A673 (cell line): ENCODE measurements at regions not wholly inside any gene's neighbourhood (a gene's known extent, or its start where the extent isn't known, plus 50 kb on each side); places are given as distances from the start of the nearest gene placed in this dataset.

ENCODE experiments used
- BruUV-seq: library from RNA; stranded (reverse); fragments of 400-500 nt; replicated peaks from 2 replicates; lab custom pipeline; 2021; lab: Mats Ljungman, UMichigan
- CTCF ChIA-PET: fragments of 300-600 bp; sonication (Branson Sonifier 250); formaldehyde crosslinking; loops from one replicate; lab custom pipeline; 2022; ENCODE audit warnings: antibody characterized with exemption; lab: Charles Lee
- POLR2A ChIA-PET: fragments of 300-600 bp; sonication (Branson Sonifier 250); formaldehyde crosslinking; loops from one replicate; lab custom pipeline; 2022; ENCODE audit warnings: antibody characterized with exemption; ENCODE audit not compliant: low non-redundant PET; lab: Charles Lee
- DNase-seq: peaks from one replicate; pipeline ENCODE4 v3.0.0-alpha.2; 2015; ENCODE audit warnings: low spot score
- H3K27ac ChIP-seq: fragments of 200-600 bp; sonication (generic); 2 replicates; pipeline ENCODE4 v1.5.1; 2016; ENCODE audit warnings: mixed run types, low read depth, mild to moderate bottlenecking, mixed read lengths, antibody characterized with exemption, low read length; ENCODE audit not compliant: poor library complexity, severe bottlenecking
- H3K27me3 ChIP-seq: fragments of 200-600 bp; sonication (generic); replicated peaks from 2 replicates; pipeline ENCODE4 v1.6.1; 2017; ENCODE audit warnings: mixed run types, low read depth, mild to moderate bottlenecking, mixed read lengths, antibody characterized with exemption, low read length; ENCODE audit not compliant: insufficient read depth, poor library complexity
- H3K36me3 ChIP-seq: fragments of 200-600 bp; sonication (generic); 2 replicates; pipeline ENCODE4 v1.6.1; 2016; ENCODE audit warnings: mixed run types, mild to moderate bottlenecking, mixed read lengths, antibody characterized with exemption, low read length; ENCODE audit not compliant: insufficient read depth, poor library complexity, severe bottlenecking
- H3K4me1 ChIP-seq: fragments of 200-600 bp; sonication (generic); 2 replicates; pipeline ENCODE4 v1.6.1; 2017; ENCODE audit warnings: mixed run types, mild to moderate bottlenecking, mixed read lengths, antibody characterized with exemption, low read length; ENCODE audit not compliant: insufficient read depth, poor library complexity, severe bottlenecking
- H3K4me3 ChIP-seq: fragments of 200-600 bp; sonication (generic); 2 replicates; pipeline ENCODE4 v1.5.1; 2016; ENCODE audit warnings: low read depth, mixed run types, mild to moderate bottlenecking, mixed read lengths, low read length; ENCODE audit not compliant: poor library complexity, severe bottlenecking
- H3K9me3 ChIP-seq: fragments of 200-600 bp; sonication (generic); 2 replicates; pipeline ENCODE4 v1.6.1; 2016; ENCODE audit warnings: mixed run types, low read depth, mild to moderate bottlenecking, mixed read lengths, antibody characterized with exemption, low read length; ENCODE audit not compliant: poor library complexity, severe bottlenecking
- CTCF ChIP-seq: fragments of 300-800, 200-600 bp; sonication (generic); conservative IDR thresholded peaks from 2 replicates; pipeline ENCODE4 v1.5.1; 2017; ENCODE audit warnings: low read depth, mild to moderate bottlenecking, antibody characterized with exemption, low read length, moderate library complexity, mixed read lengths
- EZH2 ChIP-seq: fragments of 200-600 bp; sonication (generic); IDR thresholded peaks from 2 replicates; pipeline ENCODE4 v1.6.1; 2017; ENCODE audit warnings: borderline replicate concordance, low read depth, mild to moderate bottlenecking, mixed read lengths, antibody characterized with exemption, low read length; ENCODE audit not compliant: poor library complexity, severe bottlenecking
- intact Hi-C: fragments of 100-400 bp; cut with micrococcal nuclease; formaldehyde crosslinking; loops from one replicate; pipeline ENCODE4 v1.10.0; 2022; ENCODE audit not compliant: unreplicated experiment

GRCh38 chr10:43969506-43969905, 320.8 kb upstream of the ZNF32 start:
- TF ChIP-seq CTCF (no peak), EZH2 (no peak)
- Histone ChIP-seq H3K4me3 (no peak overlapping the region), H3K9me3 (no peaks in the 10 kb centered on the region), H3K27ac (no peak overlapping the region), H3K36me3 (no peaks in the 10 kb centered on the region), H3K27me3 (no peaks in the 10 kb centered on the region), H3K4me1 (peaks cover 7% of the 10 kb centered on the region)
- CTCF ChIA-PET, result no interaction called here
- intact Hi-C loops, result no loop called here
- BruUV-seq, result no TSS peak
- POLR2A ChIA-PET, result no interaction called here
- DNase-seq, result no peak

GRCh38 chr10:43968961-43969360, 320.3 kb upstream of the ZNF32 start:
- H3K4me3 ChIP-seq, result no peak overlapping the region
- no peak overlapping the region for H3K27ac ChIP-seq
- DNase-seq, result no peak
- CTCF ChIA-PET, result no interaction called here
- H3K4me1 ChIP-seq, result peaks cover 7% of the 10 kb centered on the region
- no peaks in the 10 kb centered on the region for H3K36me3 ChIP-seq
- no TSS peak for BruUV-seq
- intact Hi-C loops, result no loop called here
- POLR2A ChIA-PET, result no interaction called here
- H3K27me3 ChIP-seq, result no peaks in the 10 kb centered on the region
- TF ChIP-seq CTCF (no peak), EZH2 (no peak)
- no peaks in the 10 kb centered on the region for H3K9me3 ChIP-seq

GRCh38 chr10:43968076-43968475, 319.4 kb upstream of the ZNF32 start:
- no peak overlapping the region for H3K4me3 ChIP-seq
- TF ChIP-seq CTCF (no peak), EZH2 (no peak)
- H3K9me3 ChIP-seq, result no peaks in the 10 kb centered on the region
- no peaks in the 10 kb centered on the region for H3K27me3 ChIP-seq
- no peak for DNase-seq
- POLR2A ChIA-PET, result no interaction called here
- H3K36me3 ChIP-seq, result no peaks in the 10 kb centered on the region
- no peak overlapping the region for H3K27ac ChIP-seq
- CTCF ChIA-PET, result no interaction called here
- intact Hi-C loops, result no loop called here
- no TSS peak for BruUV-seq
- H3K4me1 ChIP-seq, result peaks cover 7% of the 10 kb centered on the region
